ACHN (cell line): ENCODE measurements at regions not wholly inside any gene's neighbourhood (a gene's known extent, or its start where the extent isn't known, plus 50 kb on each side); places are given as distances from the start of the nearest gene placed in this dataset.
A peak's percentile ranks its signal among the peaks of the same experiment; 100 is the strongest.
"Not testable (repeated sequence)": the region's sequence is repeated elsewhere in the genome, so short reads cannot be mapped to it uniquely, and the experiment has no call there.

Experiments used
- DNase-seq: peaks from one replicate; pipeline ENCODE4 v3.0.0-alpha.2; 2015
- in situ Hi-C: cut with HindIII; loops from 2 replicates; pipeline ENCODE4 v1.10.0; 2017; ENCODE audit warnings: low sequenced_read_pairs, low pct_ligation_motif_present, low pct_unique_long_range_greater_than_20kb

- in situ Hi-C loops: no loop called here
- peak; percentile 22 for DNase-seq
These were observed 110.4 kb upstream of the EPB41L4A start for GRCh38 chr5:112529525-112529924.

GRCh38 chr5:112532654-112533360 is 113.7 kb upstream of the EPB41L4A start:
- in situ Hi-C loops: no loop called here
- DNase-seq: no peak

- DNase-seq: peak; percentile 85
- in situ Hi-C loops: no loop called here
These were observed 114.3 kb upstream of the EPB41L4A start for GRCh38 chr5:112533362-112533761.

- in situ Hi-C loops: no loop called here
- DNase-seq: no peak
These were observed 115.0 kb upstream of the EPB41L4A start for GRCh38 chr5:112534067-112534583.

GRCh38 chr5:112534611-112535255 is 115.7 kb upstream of the EPB41L4A start:
- DNase-seq: no peak
- in situ Hi-C loops: no loop called here

- no peak for DNase-seq
- in situ Hi-C loops: no loop called here
These were observed 116.3 kb upstream of the EPB41L4A start for GRCh38 chr5:112535356-112535755.

- in situ Hi-C loops, DNase-seq: not testable (repeated sequence)
These were observed 125.5 kb upstream of the EPB41L4A start for GRCh38 chr5:112544558-112544957.

- in situ Hi-C loops: no loop called here
- DNase-seq: no peak
These were observed 128.0 kb upstream of the EPB41L4A start for GRCh38 chr5:112546946-112547592.

GRCh38 chr5:112548246-112548881 is 129.3 kb upstream of the EPB41L4A start:
- DNase-seq: peak; percentile 25
- in situ Hi-C loops: no loop called here

- in situ Hi-C loops: no loop called here
- no peak for DNase-seq
These were observed 130.1 kb upstream of the EPB41L4A start for GRCh38 chr5:112549127-112549526.

- in situ Hi-C loops: no loop called here
- DNase-seq: no peak
These were observed 130.6 kb upstream of the EPB41L4A start for GRCh38 chr5:112549605-112550166.

- peak; percentile 53 for DNase-seq
- in situ Hi-C loops: no loop called here
These were observed 132.4 kb upstream of the EPB41L4A start for GRCh38 chr5:112551419-112552032.

GRCh38 chr5:112552216-112552615 is 133.1 kb upstream of the EPB41L4A start:
- no peak for DNase-seq
- in situ Hi-C loops: no loop called here

GRCh38 chr5:112552791-112553190 is 133.7 kb upstream of the EPB41L4A start:
- DNase-seq: no peak
- in situ Hi-C loops: no loop called here

- no peak for DNase-seq
- in situ Hi-C loops: no loop called here
These were observed 135.3 kb upstream of the EPB41L4A start for GRCh38 chr5:112554101-112554977.

- no peak for DNase-seq
- in situ Hi-C loops: no loop called here
These were observed 136.1 kb upstream of the EPB41L4A start for GRCh38 chr5:112555197-112555596.

- in situ Hi-C loops: no loop called here
- no peak for DNase-seq
These were observed 136.6 kb upstream of the EPB41L4A start for GRCh38 chr5:112555691-112556090.
